Cardiac fibroblast (primary cell): ENCODE measurements at regions not wholly inside any gene's neighbourhood (a gene's known extent, or its start where the extent isn't known, plus 50 kb on each side); places are given as distances from the start of the nearest gene placed in this dataset.
A peak's percentile ranks its signal among the peaks of the same experiment; 100 is the strongest.

Experiments used
- DNase-seq, 2 donors: peaks; one replicate each; pipeline versions ENCODE4 v3.0.0 to v3.0.0-alpha.2; 2010; ENCODE audit warnings: low read depth in 2 of 2
- H3K4me3 ChIP-seq, 2 donors: replicated peaks in 1 of 2; 1 replicate in 1 of 2; 2 replicates in 1 of 2; pipeline ENCODE4 v1.5.1; 2011; ENCODE audit warnings: low read depth in 2 of 2, low read length in 2 of 2, mild to moderate bottlenecking in 2 of 2, moderate library complexity in 1 of 2
- CTCF ChIP-seq: IDR thresholded peaks from one replicate; pipeline ENCODE4 v1.5.1; 2011; ENCODE audit warnings: low read depth, mild to moderate bottlenecking, low read length, inconsistent platforms

GRCh38 chr12:88371416-88372183 is 208.7 kb downstream of the KITLG start:
- peak; percentile 51 to 82 for DNase-seq
- no peak for TF ChIP-seq CTCF
- no peak overlapping the region for H3K4me3 ChIP-seq

GRCh38 chr12:88375306-88376305 is 204.7 kb downstream of the KITLG start:
- no peak for DNase-seq
- no peak for TF ChIP-seq CTCF
- no peak overlapping the region for H3K4me3 ChIP-seq

GRCh38 chr12:88377973-88378372 is 202.3 kb downstream of the KITLG start:
- no peak for DNase-seq
- no peak overlapping the region for H3K4me3 ChIP-seq
- TF ChIP-seq CTCF, result no peak

- DNase-seq, result no peak
- H3K4me3 ChIP-seq, result no peak overlapping the region
- TF ChIP-seq CTCF, result no peak
Observed at GRCh38 chr12:88381466-88381865, 198.8 kb downstream of the KITLG start.

GRCh38 chr12:88383405-88383804 is 196.9 kb downstream of the KITLG start:
- TF ChIP-seq CTCF, result no peak
- DNase-seq, result no peak
- H3K4me3 ChIP-seq, result no peak overlapping the region

GRCh38 chr12:88388566-88389540 is 191.4 kb downstream of the KITLG start:
- peak; percentile 11 to 54 for DNase-seq
- no peak overlapping the region for H3K4me3 ChIP-seq
- TF ChIP-seq CTCF, result no peak
